H1 (cell line): ENCODE measurements at regions not wholly inside any gene's neighbourhood (a gene's known extent, or its start where the extent isn't known, plus 50 kb on each side); places are given as distances from the start of the nearest gene placed in this dataset.

Experiments used
- CTCF ChIA-PET: fragments of 300-600 bp; sonication (Branson Sonifier 250); formaldehyde crosslinking; loops from one replicate; lab custom pipeline; 2021; ENCODE audit not compliant: partially characterized antibody; lab: Charles Lee
- POLR2A ChIA-PET: fragments of 300-600 bp; sonication (Branson Sonifier 250); formaldehyde crosslinking; loops from one replicate; lab custom pipeline; 2021; ENCODE audit warnings: inconsistent platforms; ENCODE audit not compliant: partially characterized antibody; lab: Charles Lee
- DNase-seq, 2 experiments: peaks; one replicate each; pipeline versions ENCODE4 v3.0.0 to v3.0.0-alpha.2; 2010 to 2022; ENCODE audit warnings: low spot score in 2 of 2, low read depth in 1 of 2, mixed read lengths in 1 of 2
- FAIRE-seq: peaks from 2 replicates; lab custom pipeline; 2011; peaks lifted over from hg19 to GRCh38; lab: Jason Lieb, UNC
- H2AFZ ChIP-seq: 2 replicates; pipeline ENCODE4 v1.8.1; 2012; ENCODE audit warnings: low read length, inconsistent platforms
- H2AK5ac ChIP-seq: 2 replicates; pipeline ENCODE4 v1.6.1; 2013; ENCODE audit warnings: low read depth, low read length
- H2BK120ac ChIP-seq: replicated peaks from 2 replicates; pipeline ENCODE3; 2013; ENCODE audit warnings: low read depth, low read length, inconsistent platforms
- H2BK12ac ChIP-seq: 2 replicates; pipeline ENCODE4 v1.6.1; 2013; ENCODE audit warnings: low read depth, low read length
- H2BK15ac ChIP-seq: 2 replicates; pipeline ENCODE4 v1.6.1; 2013; ENCODE audit warnings: low read length
- H2BK20ac ChIP-seq: 2 replicates; pipeline ENCODE4 v1.6.1; 2013; ENCODE audit warnings: low read length
- H2BK5ac ChIP-seq: 2 replicates; pipeline ENCODE4 v1.6.1; 2013; ENCODE audit warnings: low read depth, low read length
- H3K14ac ChIP-seq: 2 replicates; pipeline ENCODE4 v1.6.1; 2013; ENCODE audit warnings: inconsistent platforms; ENCODE audit not compliant: insufficient read length
- H3K18ac ChIP-seq: 2 replicates; pipeline ENCODE4 v1.6.1; 2013; ENCODE audit warnings: low read length; ENCODE audit errors: extremely low read depth
- H3K23ac ChIP-seq: 2 replicates; pipeline ENCODE4 v1.6.1; 2013; ENCODE audit warnings: inconsistent platforms; ENCODE audit not compliant: insufficient read length
- H3K23me2 ChIP-seq: 2 replicates; pipeline ENCODE4 v1.6.1; 2013; ENCODE audit warnings: low read depth, low read length
- H3K27ac ChIP-seq: 2 replicates; pipeline ENCODE4 v1.6.1; 2011; ENCODE audit warnings: low read depth, low read length, inconsistent platforms
- H3K27me3 ChIP-seq, 4 experiments: replicated peaks in 1 of 4; 1 replicate in 1 of 4; 2 replicates in 3 of 4; pipeline versions ENCODE4 v1.6.1 to v1.8.1; 2011 to 2013; ENCODE audit warnings: low read length in 3 of 4, mild to moderate bottlenecking in 3 of 4, inconsistent platforms in 2 of 4, mixed read lengths in 2 of 4, moderate library complexity in 1 of 4; ENCODE audit not compliant: control insufficient read depth in 3 of 4, insufficient read depth in 3 of 4; ENCODE audit errors: extremely low read depth in 1 of 4
- H3K36me3 ChIP-seq, 4 experiments: 2 replicates each; pipeline versions ENCODE4 v1.6.1 to v1.8.1; 2011 to 2013; ENCODE audit warnings: mild to moderate bottlenecking in 4 of 4, low read length in 3 of 4, moderate library complexity in 2 of 4, control low read depth in 1 of 4, inconsistent platforms in 1 of 4; ENCODE audit not compliant: insufficient read depth in 4 of 4, control insufficient read depth in 2 of 4
- H3K4ac ChIP-seq: replicated peaks from 2 replicates; pipeline ENCODE3; 2013; ENCODE audit warnings: low read length, low read depth, mixed read lengths, inconsistent platforms; ENCODE audit not compliant: insufficient read length
- H3K4me1 ChIP-seq, 4 experiments: replicated peaks in 1 of 4; 1 replicate in 1 of 4; 2 replicates in 3 of 4; pipeline versions ENCODE4 v1.6.1 to v1.8.1; 2011 to 2013; ENCODE audit warnings: low read length in 3 of 4, inconsistent platforms in 2 of 4, mixed read lengths in 1 of 4; ENCODE audit not compliant: insufficient read depth in 4 of 4, control insufficient read depth in 3 of 4
- H3K4me2 ChIP-seq, 2 experiments: 2 replicates each; pipeline versions ENCODE4 v1.6.1 to v1.8.1; 2011 to 2013; ENCODE audit warnings: low read depth in 2 of 2, low read length in 2 of 2, control low read depth in 1 of 2, inconsistent platforms in 1 of 2, mild to moderate bottlenecking in 1 of 2; ENCODE audit not compliant: insufficient read depth in 1 of 2
- H3K4me3 ChIP-seq, 4 experiments: fragments of 200-600, 300-600 bp in 1 of 4; sonication (generic), shearing (Covaris generic), sonication (Bioruptor Twin) in 1 of 4; 2 replicates each; pipeline versions ENCODE4 v1.5.1 to v1.8.1; 2011 to 2016; ENCODE audit warnings: low read length in 4 of 4, low read depth in 3 of 4, control low read depth in 2 of 4, inconsistent platforms in 2 of 4, mild to moderate bottlenecking in 2 of 4, mixed read lengths in 1 of 4, moderate library complexity in 1 of 4; ENCODE audit not compliant: insufficient read depth in 2 of 4; ENCODE audit errors: extremely low read depth in 1 of 4
- H3K56ac ChIP-seq: replicated peaks from 2 replicates; pipeline ENCODE3; 2013; ENCODE audit warnings: low read depth, mild to moderate bottlenecking, mixed read lengths, low read length, inconsistent platforms; ENCODE audit not compliant: insufficient read length
- H3K79me1 ChIP-seq: 2 replicates; pipeline ENCODE4 v1.6.1; 2013; ENCODE audit warnings: low read depth, low read length, control low read depth
- H3K79me2 ChIP-seq, 2 experiments: 2 replicates each; pipeline versions ENCODE4 v1.6.1 to v1.8.1; 2012 to 2013; ENCODE audit warnings: low read length in 2 of 2, mild to moderate bottlenecking in 2 of 2, inconsistent platforms in 1 of 2; ENCODE audit not compliant: insufficient read depth in 2 of 2, control insufficient read depth in 1 of 2
- H3K9ac ChIP-seq, 4 experiments: replicated peaks in 1 of 4; 1 replicate in 1 of 4; 2 replicates in 3 of 4; pipeline versions ENCODE4 v1.6.1 to v1.8.1; 2011 to 2013; ENCODE audit warnings: low read depth in 3 of 4, low read length in 3 of 4, control low read depth in 2 of 4, mild to moderate bottlenecking in 2 of 4, moderate library complexity in 2 of 4, inconsistent platforms in 1 of 4; ENCODE audit errors: extremely low read depth in 1 of 4
- H3K9me3 ChIP-seq, 2 experiments: 2 replicates each; pipeline versions ENCODE4 v1.6.1 to v1.8.1; 2012 to 2013; ENCODE audit warnings: mild to moderate bottlenecking in 2 of 2, moderate library complexity in 2 of 2, control low read depth in 1 of 2, inconsistent platforms in 1 of 2, low read depth in 1 of 2, low read length in 1 of 2, mixed read lengths in 1 of 2; ENCODE audit not compliant: insufficient read depth in 2 of 2
- H4K20me1 ChIP-seq, 2 experiments: replicated peaks in 1 of 2; 2 replicates each; pipeline versions ENCODE3 to v1.8.1; 2011 to 2013; ENCODE audit warnings: inconsistent platforms in 2 of 2, low read length in 2 of 2, mild to moderate bottlenecking in 1 of 2; ENCODE audit not compliant: insufficient read depth in 2 of 2, control insufficient read depth in 1 of 2
- H4K5ac ChIP-seq: 2 replicates; pipeline ENCODE4 v1.6.1; 2013; ENCODE audit warnings: low read length, low read depth, mixed read lengths, inconsistent platforms; ENCODE audit not compliant: insufficient read length
- H4K8ac ChIP-seq: 2 replicates; pipeline ENCODE4 v1.8.0; 2013; ENCODE audit warnings: mild to moderate bottlenecking, moderate library complexity, low read length, inconsistent platforms; ENCODE audit not compliant: insufficient read depth; ENCODE audit errors: extremely low read depth
- H4K91ac ChIP-seq: replicated peaks from 2 replicates; pipeline ENCODE3; 2013; ENCODE audit warnings: low read length, mixed read lengths, inconsistent platforms; ENCODE audit not compliant: insufficient read length
- ASH2L ChIP-seq: fragments of 200-600, 300-600 bp; sonication (generic); IDR thresholded peaks from one replicate; pipeline ENCODE4 v1.7.1; 2017; ENCODE audit warnings: low read length
- BACH1 ChIP-seq: IDR thresholded peaks from 2 replicates; pipeline ENCODE4 v1.6.1; 2012; ENCODE audit warnings: low read length, improper control_type of control experiment
- BCL11A ChIP-seq, 2 experiments: IDR thresholded peaks; one replicate each; pipeline ENCODE4 v1.6.1; 2011; ENCODE audit warnings: low read depth in 2 of 2, low read length in 2 of 2, mild to moderate bottlenecking in 2 of 2
- CREB1 ChIP-seq: IDR thresholded peaks from 2 replicates; pipeline ENCODE4 v1.6.1; 2012; ENCODE audit warnings: inconsistent platforms
- EP300 ChIP-seq, 2 experiments: IDR thresholded peaks; 1 replicate in 1 of 2; 2 replicates in 1 of 2; pipeline ENCODE4 v1.6.1; 2011 to 2012; ENCODE audit warnings: low read depth in 2 of 2, low read length in 2 of 2, mild to moderate bottlenecking in 2 of 2, borderline replicate concordance in 1 of 2, inconsistent platforms in 1 of 2, moderate library complexity in 1 of 2
- GABPA ChIP-seq: IDR thresholded peaks from 2 replicates; pipeline ENCODE4 v1.6.1; 2011; ENCODE audit warnings: mild to moderate bottlenecking, low read length, moderate library complexity, borderline replicate concordance; ENCODE audit not compliant: insufficient read depth
- HDAC2 ChIP-seq, 2 experiments: fragments of 300-600 bp in 1 of 2; sonication (generic) in 1 of 2; IDR thresholded peaks; 2 replicates each; pipeline ENCODE4 v1.6.1; 2011 to 2012; ENCODE audit warnings: low read depth in 2 of 2, low read length in 2 of 2, mild to moderate bottlenecking in 2 of 2, moderate library complexity in 2 of 2, borderline replicate concordance in 1 of 2, inconsistent platforms in 1 of 2
- KDM1A ChIP-seq: fragments of 200-600, 300-600 bp; sonication (generic); IDR thresholded peaks from 2 replicates; pipeline ENCODE4 v1.7.1; 2016; ENCODE audit warnings: mild to moderate bottlenecking, low read length, borderline replicate concordance
- NRF1 ChIP-seq: IDR thresholded peaks from 2 replicates; pipeline ENCODE4 v1.6.1; 2011; ENCODE audit warnings: mild to moderate bottlenecking, low read depth, low read length, improper control_type of control experiment
- POU5F1 ChIP-seq: IDR thresholded peaks from 2 replicates; pipeline ENCODE4 v1.6.1; 2011; ENCODE audit warnings: low read depth, mild to moderate bottlenecking, low read length, moderate library complexity
- SAP30 ChIP-seq: fragments of 300-600 bp; sonication (generic); IDR thresholded peaks from 2 replicates; pipeline ENCODE4 v1.7.1; 2012; ENCODE audit warnings: low read length, moderate library complexity, mild to moderate bottlenecking, inconsistent platforms; ENCODE audit not compliant: insufficient read depth, insufficient replicate concordance
- SP4 ChIP-seq: IDR thresholded peaks from 2 replicates; pipeline ENCODE4 v1.6.1; 2012; ENCODE audit warnings: low read length, inconsistent platforms
- TEAD4 ChIP-seq: IDR thresholded peaks from 2 replicates; pipeline ENCODE4 v1.6.1; 2012; ENCODE audit warnings: low read depth, low read length, inconsistent platforms, mixed read lengths
- YY1 ChIP-seq: IDR thresholded peaks from 2 replicates; pipeline ENCODE4 v1.6.1; 2011; ENCODE audit warnings: low read depth, mild to moderate bottlenecking, low read length
- WGBS, 2 experiments: shearing (Covaris generic) in 1 of 2; methylation state at CpG; one replicate each; pipeline versions ENCODE4 v1.1.6 to v1.1.7; 2013 to 2015; ENCODE audit warnings: low lambda C conversion rate in 2 of 2, mixed read lengths in 2 of 2, inconsistent platforms in 1 of 2, low coverage in 1 of 2, missing lambda C conversion rate in 1 of 2; ENCODE audit not compliant: insufficient replicate concordance in 2 of 2, insufficient coverage in 1 of 2, insufficient read length in 1 of 2; ENCODE audit errors: extremely low coverage in 1 of 2, missing lambda C conversion rate in 1 of 2; 5-methylcytosine and 5-hydroxymethylcytosine counted together

DNA sequence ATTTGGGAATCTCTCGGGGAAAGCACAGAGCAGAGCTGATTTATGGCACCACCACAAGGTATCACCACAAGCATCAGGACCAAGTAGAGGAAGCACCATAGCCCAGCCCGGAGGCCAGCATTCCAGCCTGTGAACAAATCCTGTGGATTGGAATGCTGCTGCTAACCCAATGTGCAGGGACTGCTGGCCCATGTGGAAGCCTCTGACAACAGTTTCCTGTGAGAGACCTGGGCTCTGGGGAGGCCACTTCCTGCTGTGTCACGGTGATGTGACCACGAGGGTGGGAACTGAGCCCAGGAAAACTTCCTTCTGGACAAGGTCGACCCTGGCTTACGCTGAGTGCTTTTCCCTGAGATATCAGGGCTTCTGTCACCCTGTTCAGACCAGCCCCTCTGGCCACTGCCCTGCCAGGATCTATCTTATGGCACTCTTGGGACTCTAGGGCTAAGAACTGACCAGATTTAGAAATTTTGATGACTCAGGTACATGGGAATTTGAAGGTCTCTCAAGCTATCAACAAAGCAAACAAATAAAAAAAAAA is 88.3 kb upstream of the NGF start:
- H2BK120ac ChIP-seq, result no peak overlapping the region
- H4K20me1 ChIP-seq, result no peaks in the 10 kb centered on the region
- ChIA-PET CTCF (interaction anchor here (0.6 to 1.3 kb wide), 2 partner anchors 45 to 57 kb away, joined by 3 read pairs; no protein-coding TSS in a partner anchor), POLR2A (no interaction called here)
- no peak overlapping the region for H4K91ac ChIP-seq
- no peak overlapping the region for H3K4me3 ChIP-seq
- H3K9ac ChIP-seq, result no peak overlapping the region
- no peaks in the 10 kb centered on the region for H3K36me3 ChIP-seq
- H4K5ac ChIP-seq, result no peak overlapping the region
- H2BK15ac ChIP-seq, result no peak overlapping the region
- peaks cover 0 to 3% (median 0%) of the 10 kb centered on the region in 4 experiments; a peak in 1 of 7 replicates for H3K4me1 ChIP-seq
- no peak overlapping the region for H2BK5ac ChIP-seq
- H3K18ac ChIP-seq, result no peak overlapping the region
- no peak overlapping the region for H3K23ac ChIP-seq
- H3K79me1 ChIP-seq, result no peaks in the 10 kb centered on the region
- no peak overlapping the region for H3K4me2 ChIP-seq
- no peak overlapping the region for H2AFZ ChIP-seq
- 88% methylated on average over 6 of the region's 6 CpGs; no CpG with 5 or more reads in 1 of the 2 experiments for WGBS, 2 experiments
- no peaks in the 10 kb centered on the region for H3K23me2 ChIP-seq
- no peak overlapping the region for H3K4ac ChIP-seq
- H4K8ac ChIP-seq, result no peak overlapping the region
- no peak overlapping the region for H2BK20ac ChIP-seq
- H2BK12ac ChIP-seq, result no peak overlapping the region
- H3K9me3 ChIP-seq, result no peaks in the 10 kb centered on the region
- DNase-seq, result no peak
- no peak overlapping the region for H3K27ac ChIP-seq
- no peak overlapping the region for H3K14ac ChIP-seq
- no peak overlapping the region for H2AK5ac ChIP-seq
- no peak for FAIRE-seq
- no peak overlapping the region for H3K56ac ChIP-seq
- H3K27me3 ChIP-seq, result no peaks in the 10 kb centered on the region
- no peaks in the 10 kb centered on the region for H3K79me2 ChIP-seq
- TF ChIP-seq CREB1, result no peak
- TF ChIP-seq NRF1, result no peak
- no peak for TF ChIP-seq SAP30
- TF ChIP-seq BCL11A (IDR thresholded peaks at IDR 0.05; ENCODE audit: low read depth in 2 of 2, low read length in 2 of 2), result no peak
- no peak for TF ChIP-seq GABPA
- no peak for TF ChIP-seq POU5F1
- no peak for TF ChIP-seq BACH1
- no peak for TF ChIP-seq EP300 (IDR thresholded peaks at IDR 0.05; ENCODE audit: borderline replicate concordance in 1 of 2, low read depth in 2 of 2, low read length in 2 of 2)
- TF ChIP-seq SP4, result no peak
- no peak for TF ChIP-seq KDM1A
- no peak for TF ChIP-seq HDAC2 (IDR thresholded peaks at IDR 0.05; ENCODE audit: borderline replicate concordance in 1 of 2, low read depth in 2 of 2, low read length in 2 of 2)
- TF ChIP-seq YY1, result no peak
- no peak for TF ChIP-seq TEAD4
- no peak for TF ChIP-seq ASH2L
